ENCODE measurements at regions not wholly inside any gene's neighbourhood (a gene's known extent, or its start where the extent isn't known, plus 50 kb on each side); places are given as distances from the start of the nearest gene placed in this dataset.

DNA sequence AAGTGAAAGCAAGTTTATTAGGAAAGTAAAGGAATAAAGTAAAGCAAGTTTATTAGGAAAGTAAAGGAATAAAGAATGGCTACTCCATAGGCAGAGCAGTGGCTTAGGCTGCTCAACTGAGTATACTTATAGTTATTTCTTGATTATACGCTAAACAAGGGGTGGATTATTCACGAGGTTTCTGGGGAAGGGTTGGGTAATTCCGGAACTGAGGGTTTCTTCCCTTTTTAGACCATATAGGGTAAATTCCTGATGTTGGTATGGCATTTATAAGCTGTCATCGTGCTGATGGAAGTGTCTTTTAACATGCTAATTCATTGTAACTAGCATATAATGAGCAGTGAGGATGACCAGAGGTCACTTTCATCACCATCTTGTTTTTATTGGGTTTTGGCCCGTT, 194.3 kb downstream of the DLEU7 start:
- no peak for ATAC-seq (ENCODE audit: insufficient read depth, low read depth)
- no peaks in the 10 kb centered on the region for H4K20me1 ChIP-seq (ENCODE audit: insufficient read depth, low read length)
- no peak overlapping the region for H2AFZ ChIP-seq (ENCODE audit: low read depth, low read length)

DNA sequence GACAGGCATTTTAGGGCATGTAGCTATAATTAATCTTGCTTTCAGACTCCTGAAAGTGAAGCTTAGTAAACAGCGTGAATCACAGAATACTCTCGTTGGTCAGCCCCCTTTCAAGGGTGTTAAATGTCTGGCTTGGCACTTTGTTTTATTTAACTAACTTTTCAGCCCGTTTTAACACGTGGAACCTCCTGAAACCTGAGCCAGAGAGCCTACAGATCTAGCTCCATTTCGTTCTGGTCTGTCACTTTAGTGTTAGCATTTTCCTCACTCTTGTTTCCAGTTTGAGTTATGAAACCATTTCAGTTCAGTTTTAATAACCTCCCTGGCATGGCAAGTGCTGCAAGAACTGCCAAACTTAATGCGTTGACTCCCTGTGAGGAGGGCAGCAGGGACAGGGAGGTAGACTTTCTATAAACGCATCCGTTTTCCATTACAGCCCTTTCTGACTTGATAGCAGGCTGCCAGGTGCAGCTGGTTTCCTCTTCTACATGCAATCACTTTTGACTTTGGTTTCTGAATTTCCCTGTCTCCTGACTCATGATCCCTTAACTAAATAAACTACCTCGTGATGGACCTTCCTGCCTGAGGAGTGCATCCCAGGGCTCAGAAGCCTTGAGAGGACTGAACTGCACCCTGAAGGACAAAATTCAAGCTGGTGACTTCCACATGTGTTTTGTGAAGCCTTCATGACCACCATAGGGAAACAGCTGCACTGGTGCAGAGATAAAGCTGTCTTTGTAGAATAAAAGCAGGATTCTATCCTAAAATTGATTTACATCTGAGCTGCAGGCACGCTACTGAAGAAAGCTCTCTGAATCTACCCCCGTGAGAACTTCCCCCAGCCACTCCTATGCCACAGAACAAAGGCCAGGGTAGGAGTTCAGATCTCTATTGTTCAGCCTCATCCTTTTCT, 192.6 kb downstream of the DLEU7 start:
- H3K27ac ChIP-seq (ENCODE audit: low read length), result peak overlapping the region; percentile 80
- peak overlapping the region; percentile 34 for H3K9ac ChIP-seq (ENCODE audit: low read depth, low read length)
- TF ChIP-seq EZH2 (IDR thresholded peaks at IDR 0.05; ENCODE audit: borderline replicate concordance, low read depth, low read length, severe bottlenecking), result no peak
- TF ChIP-seq, protein P1, sequence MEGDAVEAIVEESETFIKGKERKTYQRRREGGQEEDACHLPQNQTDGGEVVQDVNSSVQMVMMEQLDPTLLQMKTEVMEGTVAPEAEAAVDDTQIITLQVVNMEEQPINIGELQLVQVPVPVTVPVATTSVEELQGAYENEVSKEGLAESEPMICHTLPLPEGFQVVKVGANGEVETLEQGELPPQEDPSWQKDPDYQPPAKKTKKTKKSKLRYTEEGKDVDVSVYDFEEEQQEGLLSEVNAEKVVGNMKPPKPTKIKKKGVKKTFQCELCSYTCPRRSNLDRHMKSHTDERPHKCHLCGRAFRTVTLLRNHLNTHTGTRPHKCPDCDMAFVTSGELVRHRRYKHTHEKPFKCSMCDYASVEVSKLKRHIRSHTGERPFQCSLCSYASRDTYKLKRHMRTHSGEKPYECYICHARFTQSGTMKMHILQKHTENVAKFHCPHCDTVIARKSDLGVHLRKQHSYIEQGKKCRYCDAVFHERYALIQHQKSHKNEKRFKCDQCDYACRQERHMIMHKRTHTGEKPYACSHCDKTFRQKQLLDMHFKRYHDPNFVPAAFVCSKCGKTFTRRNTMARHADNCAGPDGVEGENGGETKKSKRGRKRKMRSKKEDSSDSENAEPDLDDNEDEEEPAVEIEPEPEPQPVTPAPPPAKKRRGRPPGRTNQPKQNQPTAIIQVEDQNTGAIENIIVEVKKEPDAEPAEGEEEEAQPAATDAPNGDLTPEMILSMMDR (IDR thresholded peaks at IDR 0.05; ENCODE audit: borderline replicate concordance, extremely low read depth, low read length, poor library complexity, severe bottlenecking), result no peak
- H3K4me1 ChIP-seq (ENCODE audit: insufficient read depth, low read length), result peaks cover 36% of the 10 kb centered on the region
- no peaks in the 10 kb centered on the region for H3K36me3 ChIP-seq (ENCODE audit: insufficient read depth, low read length)
- peak overlapping the region in 1 of 2 experiments; percentile 21; a peak in 1 of 4 replicates for H3K4me3 ChIP-seq (ENCODE audit: low read depth in 1 of 2, low read length in 2 of 2)
- DNase-seq (peak; percentile 51), ATAC-seq (ENCODE audit: insufficient read depth, low read depth) (peak; percentile 72)
- no peaks in the 10 kb centered on the region for H4K20me1 ChIP-seq (ENCODE audit: insufficient read depth, low read length)
- no peaks in the 10 kb centered on the region for H3K9me3 ChIP-seq (ENCODE audit: insufficient read depth, low read length, severe bottlenecking)
- H3K27me3 ChIP-seq (ENCODE audit: insufficient read depth, low read length, poor library complexity), result no peaks in the 10 kb centered on the region
- peak overlapping the region; percentile 60 for H2AFZ ChIP-seq (ENCODE audit: low read depth, low read length)
- H3K4me2 ChIP-seq (ENCODE audit: insufficient read depth, low read length), result peak overlapping the region; percentile 45
- H3K79me2 ChIP-seq (ENCODE audit: insufficient read depth, low read length), result no peaks in the 10 kb centered on the region

More for the DNA sequence above, 194.3 kb downstream of the DLEU7 start:
- Histone ChIP-seq H3K9ac (ENCODE audit: low read depth, low read length) (no peak overlapping the region), H3K27me3 (ENCODE audit: insufficient read depth, low read length, poor library complexity) (no peaks in the 10 kb centered on the region), H3K9me3 (ENCODE audit: insufficient read depth, low read length, severe bottlenecking) (no peaks in the 10 kb centered on the region), H3K4me1 (ENCODE audit: insufficient read depth, low read length) (peaks cover 36% of the 10 kb centered on the region), H3K4me3 (ENCODE audit: low read depth in 1 of 2, low read length in 2 of 2) (no peak overlapping the region), H3K79me2 (ENCODE audit: insufficient read depth, low read length) (no peaks in the 10 kb centered on the region), H3K27ac (ENCODE audit: low read length) (no peak overlapping the region), H3K4me2 (ENCODE audit: insufficient read depth, low read length) (no peak overlapping the region), H3K36me3 (ENCODE audit: insufficient read depth, low read length) (no peaks in the 10 kb centered on the region)
- TF ChIP-seq EZH2 (IDR thresholded peaks at IDR 0.05; ENCODE audit: borderline replicate concordance, low read depth, low read length, severe bottlenecking), result no peak
- TF ChIP-seq, protein P1 (IDR thresholded peaks at IDR 0.05; ENCODE audit: borderline replicate concordance, extremely low read depth, low read length, poor library complexity, severe bottlenecking), result no peak
- no peak for DNase-seq

DNA sequence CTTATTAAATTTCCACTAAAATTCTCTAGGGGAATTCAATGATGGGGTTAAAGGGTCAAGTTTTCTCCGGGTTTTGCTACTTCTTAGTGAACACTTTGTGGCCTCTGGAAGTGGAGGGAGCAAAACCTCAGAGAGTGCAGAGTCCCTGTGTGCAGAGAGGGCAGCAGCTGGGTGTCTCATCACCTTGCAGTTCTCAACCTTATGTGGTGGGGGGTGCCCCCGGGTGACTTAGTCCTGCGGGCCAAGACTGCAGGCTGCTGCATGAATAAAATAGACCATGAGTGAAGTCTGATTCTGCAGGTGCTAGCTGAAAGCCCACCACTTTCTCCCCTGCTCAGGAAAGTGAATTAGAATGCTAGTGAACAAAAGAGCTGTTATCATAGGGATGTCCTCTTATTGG, 191.6 kb downstream of the DLEU7 start:
- Histone ChIP-seq H3K9ac (ENCODE audit: low read depth, low read length) (peak overlapping the region; percentile 34; the same call in 1 of the 2 replicates), H3K4me1 (ENCODE audit: insufficient read depth, low read length) (peaks cover 36% of the 10 kb centered on the region), H2AFZ (ENCODE audit: low read depth, low read length) (no peak overlapping the region), H3K27ac (ENCODE audit: low read length) (peak overlapping the region; percentile 80), H3K4me2 (ENCODE audit: insufficient read depth, low read length) (peak overlapping the region; percentile 45), H3K27me3 (ENCODE audit: insufficient read depth, low read length, poor library complexity) (no peaks in the 10 kb centered on the region), H3K4me3 (ENCODE audit: low read depth in 1 of 2, low read length in 2 of 2) (no peak overlapping the region), H4K20me1 (ENCODE audit: insufficient read depth, low read length) (no peaks in the 10 kb centered on the region), H3K9me3 (ENCODE audit: insufficient read depth, low read length, severe bottlenecking) (no peaks in the 10 kb centered on the region), H3K36me3 (ENCODE audit: insufficient read depth, low read length) (no peaks in the 10 kb centered on the region), H3K79me2 (ENCODE audit: insufficient read depth, low read length) (no peaks in the 10 kb centered on the region)
- TF ChIP-seq, protein P1 (IDR thresholded peaks at IDR 0.05; ENCODE audit: borderline replicate concordance, extremely low read depth, low read length, poor library complexity, severe bottlenecking), result no peak
- TF ChIP-seq EZH2 (IDR thresholded peaks at IDR 0.05; ENCODE audit: borderline replicate concordance, low read depth, low read length, severe bottlenecking), result no peak
- ATAC-seq (ENCODE audit: insufficient read depth, low read depth) (peak; percentile 88), DNase-seq (peak; percentile 78)
